HL-60 (cell line): ENCODE measurements at regions not wholly inside any gene's neighbourhood (a gene's known extent, or its start where the extent isn't known, plus 50 kb on each side); places are given as distances from the start of the nearest gene placed in this dataset.

ENCODE experiments used
- GABPA ChIP-seq: IDR thresholded peaks from 2 replicates; pipeline ENCODE4 v1.6.1; 2012; ENCODE audit warnings: low read depth
- POLR2AphosphoS5 ChIP-seq: IDR thresholded peaks from 2 replicates; pipeline ENCODE4 v1.6.1; 2012; ENCODE audit warnings: low read depth
- SPI1 ChIP-seq: IDR thresholded peaks from 2 replicates; pipeline ENCODE4 v1.6.1; 2012; ENCODE audit warnings: low read depth, mild to moderate bottlenecking, borderline replicate concordance
- TF ChIP-seq, protein P1 (sequence below): IDR thresholded peaks from one replicate; pipeline ENCODE4 v1.5.1; 2011; ENCODE audit warnings: low read length, control low read depth, inconsistent platforms; ENCODE audit not compliant: insufficient read depth
- TF ChIP-seq, protein P2 (sequence below): IDR thresholded peaks from 2 replicates; pipeline ENCODE4 v1.6.1; 2012; ENCODE audit warnings: low read depth; ENCODE audit not compliant: insufficient replicate concordance

DNA sequence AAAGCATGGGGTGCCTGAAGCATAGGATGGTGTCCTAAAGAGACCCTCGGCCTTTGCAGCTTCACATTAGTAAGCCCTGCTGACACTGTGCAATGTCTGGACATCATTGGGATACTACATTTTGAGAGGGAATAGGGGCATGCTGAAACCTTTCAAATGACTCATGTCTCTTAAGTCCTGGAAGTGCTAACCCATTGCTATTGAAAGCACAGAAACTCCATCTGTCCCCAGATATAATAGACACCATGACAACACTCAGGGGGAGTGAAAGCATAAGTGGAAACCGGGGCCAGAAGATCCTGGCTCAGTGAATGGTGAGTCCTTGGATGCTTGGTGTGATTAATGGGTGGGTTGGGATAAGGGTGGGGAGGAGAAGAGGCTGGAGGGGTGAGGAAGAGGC, 595.5 kb upstream of the ID2 start:
- TF ChIP-seq GABPA (no peak), POLR2AphosphoS5 (no peak), SPI1 (no peak)
- TF ChIP-seq, protein P1, sequence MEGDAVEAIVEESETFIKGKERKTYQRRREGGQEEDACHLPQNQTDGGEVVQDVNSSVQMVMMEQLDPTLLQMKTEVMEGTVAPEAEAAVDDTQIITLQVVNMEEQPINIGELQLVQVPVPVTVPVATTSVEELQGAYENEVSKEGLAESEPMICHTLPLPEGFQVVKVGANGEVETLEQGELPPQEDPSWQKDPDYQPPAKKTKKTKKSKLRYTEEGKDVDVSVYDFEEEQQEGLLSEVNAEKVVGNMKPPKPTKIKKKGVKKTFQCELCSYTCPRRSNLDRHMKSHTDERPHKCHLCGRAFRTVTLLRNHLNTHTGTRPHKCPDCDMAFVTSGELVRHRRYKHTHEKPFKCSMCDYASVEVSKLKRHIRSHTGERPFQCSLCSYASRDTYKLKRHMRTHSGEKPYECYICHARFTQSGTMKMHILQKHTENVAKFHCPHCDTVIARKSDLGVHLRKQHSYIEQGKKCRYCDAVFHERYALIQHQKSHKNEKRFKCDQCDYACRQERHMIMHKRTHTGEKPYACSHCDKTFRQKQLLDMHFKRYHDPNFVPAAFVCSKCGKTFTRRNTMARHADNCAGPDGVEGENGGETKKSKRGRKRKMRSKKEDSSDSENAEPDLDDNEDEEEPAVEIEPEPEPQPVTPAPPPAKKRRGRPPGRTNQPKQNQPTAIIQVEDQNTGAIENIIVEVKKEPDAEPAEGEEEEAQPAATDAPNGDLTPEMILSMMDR: no peak
- TF ChIP-seq, protein P2, sequence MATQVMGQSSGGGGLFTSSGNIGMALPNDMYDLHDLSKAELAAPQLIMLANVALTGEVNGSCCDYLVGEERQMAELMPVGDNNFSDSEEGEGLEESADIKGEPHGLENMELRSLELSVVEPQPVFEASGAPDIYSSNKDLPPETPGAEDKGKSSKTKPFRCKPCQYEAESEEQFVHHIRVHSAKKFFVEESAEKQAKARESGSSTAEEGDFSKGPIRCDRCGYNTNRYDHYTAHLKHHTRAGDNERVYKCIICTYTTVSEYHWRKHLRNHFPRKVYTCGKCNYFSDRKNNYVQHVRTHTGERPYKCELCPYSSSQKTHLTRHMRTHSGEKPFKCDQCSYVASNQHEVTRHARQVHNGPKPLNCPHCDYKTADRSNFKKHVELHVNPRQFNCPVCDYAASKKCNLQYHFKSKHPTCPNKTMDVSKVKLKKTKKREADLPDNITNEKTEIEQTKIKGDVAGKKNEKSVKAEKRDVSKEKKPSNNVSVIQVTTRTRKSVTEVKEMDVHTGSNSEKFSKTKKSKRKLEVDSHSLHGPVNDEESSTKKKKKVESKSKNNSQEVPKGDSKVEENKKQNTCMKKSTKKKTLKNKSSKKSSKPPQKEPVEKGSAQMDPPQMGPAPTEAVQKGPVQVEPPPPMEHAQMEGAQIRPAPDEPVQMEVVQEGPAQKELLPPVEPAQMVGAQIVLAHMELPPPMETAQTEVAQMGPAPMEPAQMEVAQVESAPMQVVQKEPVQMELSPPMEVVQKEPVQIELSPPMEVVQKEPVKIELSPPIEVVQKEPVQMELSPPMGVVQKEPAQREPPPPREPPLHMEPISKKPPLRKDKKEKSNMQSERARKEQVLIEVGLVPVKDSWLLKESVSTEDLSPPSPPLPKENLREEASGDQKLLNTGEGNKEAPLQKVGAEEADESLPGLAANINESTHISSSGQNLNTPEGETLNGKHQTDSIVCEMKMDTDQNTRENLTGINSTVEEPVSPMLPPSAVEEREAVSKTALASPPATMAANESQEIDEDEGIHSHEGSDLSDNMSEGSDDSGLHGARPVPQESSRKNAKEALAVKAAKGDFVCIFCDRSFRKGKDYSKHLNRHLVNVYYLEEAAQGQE: no peak
